Activated CD4-positive, CD25-positive, alpha-beta regulatory T cell treated with anti-CD3 and anti-CD28 coated beads, Interleukin-2, amount 50 U/mL, for 24 hours (primary cell): ENCODE measurements at regions not wholly inside any gene's neighbourhood (a gene's known extent, or its start where the extent isn't known, plus 50 kb on each side); places are given as distances from the start of the nearest gene placed in this dataset.

Source experiments
- ATAC-seq, 2 donors: fragments of 150-1000 bp; cut with Tn5 transposase; one replicate each; pipeline ENCODE4 v1.10.0; 2021; ENCODE audit warnings: mild to moderate bottlenecking in 1 of 2, moderate library complexity in 1 of 2

DNA sequence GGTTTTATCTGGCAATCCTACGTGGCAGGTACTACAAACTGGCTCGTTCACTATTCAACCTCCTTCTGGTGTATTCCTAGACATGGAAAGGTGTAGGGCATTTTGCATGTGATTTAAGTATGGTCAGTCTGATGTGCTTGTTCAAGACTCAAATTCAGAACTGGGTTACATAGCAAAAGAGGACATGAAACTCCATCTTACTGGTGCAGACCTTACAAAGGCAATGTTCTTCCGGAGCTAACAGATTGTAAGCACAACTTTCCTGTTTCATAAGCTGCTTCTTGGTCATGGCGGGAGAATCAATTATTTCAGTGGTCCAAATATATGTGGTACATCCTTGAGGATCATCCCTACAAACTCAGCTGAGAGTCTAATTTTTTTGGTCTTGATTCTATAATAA, 703.4 kb downstream of the EPM2A start:
- no peak for ATAC-seq

DNA sequence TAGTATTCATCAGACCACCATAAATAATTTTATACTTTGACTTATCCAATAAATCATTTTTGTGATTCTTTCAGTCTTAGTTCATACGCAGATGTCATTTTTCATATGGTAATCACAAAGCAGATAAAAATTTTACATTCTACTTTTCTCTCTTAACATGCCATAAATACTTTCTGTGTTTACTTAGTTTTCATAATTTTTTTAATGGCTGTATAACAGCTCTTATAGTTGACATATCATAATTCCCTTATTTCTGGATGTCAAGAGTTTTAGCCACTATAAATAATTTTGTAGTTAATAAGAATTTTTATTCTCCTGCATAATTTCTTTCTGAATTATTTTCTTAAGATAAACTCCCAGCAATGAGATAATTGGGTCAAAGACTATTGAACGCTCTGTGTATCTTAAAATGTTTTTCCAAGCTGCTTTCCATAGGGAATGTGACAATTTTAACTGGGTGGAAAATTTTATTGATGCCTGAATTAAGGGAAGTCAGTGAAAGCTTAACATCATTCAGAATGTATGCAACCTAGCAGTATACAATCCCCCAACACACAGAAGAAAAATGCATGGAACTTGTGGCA, 702.7 kb downstream of the EPM2A start:
- no peak for ATAC-seq

DNA sequence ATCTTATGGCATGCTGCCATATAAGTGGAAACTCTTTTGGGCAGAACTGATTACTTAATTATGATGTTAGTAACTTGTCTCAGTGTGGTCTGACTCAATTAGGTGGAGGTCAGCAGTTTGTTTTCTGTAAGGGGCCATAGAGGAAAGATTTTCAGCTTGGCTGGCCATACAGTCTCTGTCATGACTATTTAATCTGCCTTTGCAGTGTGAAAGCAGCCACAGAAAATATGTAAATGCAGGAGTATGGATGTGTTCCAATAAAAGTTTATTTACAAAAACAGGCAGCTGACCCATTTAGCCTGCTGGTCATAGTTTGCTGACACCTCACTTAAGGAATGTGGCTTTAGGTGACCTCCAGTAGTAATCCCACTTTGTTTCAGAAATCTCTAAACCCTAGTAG, 700.7 kb downstream of the EPM2A start:
- ATAC-seq = no peak

DNA sequence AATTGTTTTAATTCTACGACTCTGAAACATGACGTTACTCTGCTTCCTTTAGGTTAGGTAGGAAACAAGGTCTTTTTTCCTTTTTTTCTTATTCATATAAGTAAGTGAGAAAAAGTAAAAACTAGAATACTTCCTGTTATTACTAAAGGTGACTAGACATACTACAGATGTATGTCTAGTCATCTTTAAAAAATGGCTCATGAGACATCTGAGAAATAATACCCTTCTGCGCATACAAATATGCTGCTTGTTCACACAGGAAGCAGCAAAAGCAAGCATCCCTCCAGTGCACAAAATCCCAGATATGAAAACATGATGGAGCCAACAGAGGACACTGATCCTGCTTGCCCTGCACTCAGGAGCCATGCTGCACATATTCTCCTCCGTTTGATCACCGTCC, 699.1 kb downstream of the EPM2A start:
- ATAC-seq = no peak

DNA sequence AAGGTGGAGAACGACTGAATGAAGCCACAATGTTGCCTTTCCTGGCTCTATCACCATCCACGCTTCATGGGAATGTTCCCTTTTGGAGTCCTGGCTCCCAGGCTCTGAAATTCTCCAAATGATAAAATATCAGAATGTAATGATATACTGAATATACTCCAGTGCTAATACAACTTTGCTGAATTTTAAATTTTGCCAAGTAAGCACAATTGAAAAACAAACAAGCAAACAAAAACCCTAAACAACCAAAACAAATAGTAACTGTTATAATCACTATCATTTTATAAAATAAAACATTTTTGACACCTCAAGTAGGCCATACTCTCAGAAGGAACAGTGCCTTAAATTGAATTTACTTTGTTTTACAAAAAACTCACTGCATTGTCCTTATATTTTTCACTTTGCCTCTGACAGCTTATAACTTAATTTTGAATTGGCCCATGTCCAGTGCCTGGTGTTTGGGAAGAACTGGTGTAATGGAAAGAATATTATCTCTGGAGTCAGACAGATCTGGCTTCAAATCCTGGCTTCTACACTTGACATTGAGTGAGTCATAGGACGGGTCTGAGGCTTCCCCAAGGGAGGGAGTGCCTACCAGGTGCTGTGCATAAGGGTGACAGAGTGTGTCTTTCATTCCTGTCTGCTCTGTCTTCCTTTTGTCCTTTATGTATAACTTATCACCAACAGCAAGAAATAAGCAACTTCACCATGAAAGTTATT, 698.3 kb downstream of the EPM2A start:
- no peak for ATAC-seq

DNA sequence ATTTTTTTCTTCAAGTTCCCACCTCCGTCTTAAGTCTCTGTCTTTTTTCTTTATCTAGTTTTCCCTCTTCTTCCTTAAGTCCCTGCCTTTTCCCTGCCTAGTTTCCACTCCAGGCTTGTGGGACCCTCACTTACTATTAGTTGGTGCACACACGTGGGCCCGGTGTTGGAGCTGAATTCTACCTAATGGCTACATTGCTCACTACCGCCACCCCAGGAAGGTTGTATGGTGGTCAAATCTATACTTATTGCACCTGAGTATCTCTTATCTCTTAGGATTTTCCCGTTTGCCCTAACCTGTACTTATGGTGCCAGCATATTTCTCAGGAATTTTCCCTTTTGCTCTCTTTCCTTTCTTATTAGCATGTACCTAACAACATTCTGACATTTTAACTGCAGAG, 692.8 kb downstream of the EPM2A start:
- no peak for ATAC-seq

DNA sequence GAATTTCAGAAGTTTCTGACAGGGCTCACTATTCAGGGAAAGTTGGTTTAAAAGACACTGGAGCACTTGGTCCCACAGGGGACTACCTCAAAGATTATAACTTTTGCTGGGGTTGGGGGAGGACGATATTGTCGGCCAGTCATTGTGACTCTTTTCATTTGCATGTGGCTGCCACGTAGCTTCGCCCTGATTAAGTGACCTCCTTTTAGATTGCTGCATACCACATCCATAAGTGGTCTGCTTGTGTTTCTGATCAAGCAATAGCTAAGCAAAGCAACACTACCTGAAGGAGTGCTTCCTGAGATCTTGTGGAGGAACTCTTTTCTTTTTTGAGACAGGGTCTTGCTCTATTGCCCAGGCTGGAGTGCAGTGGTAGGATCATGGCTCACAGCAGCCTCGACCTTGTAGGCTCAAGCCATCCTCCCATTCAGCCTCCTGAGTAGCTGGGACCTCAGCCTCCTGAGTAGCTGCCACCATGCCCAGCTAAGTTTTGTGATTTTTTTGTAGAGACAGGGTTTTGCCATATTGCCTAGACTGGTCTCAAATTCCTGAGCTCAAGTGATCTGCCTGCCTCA, 691.3 kb downstream of the EPM2A start:
- ATAC-seq = no peak

DNA sequence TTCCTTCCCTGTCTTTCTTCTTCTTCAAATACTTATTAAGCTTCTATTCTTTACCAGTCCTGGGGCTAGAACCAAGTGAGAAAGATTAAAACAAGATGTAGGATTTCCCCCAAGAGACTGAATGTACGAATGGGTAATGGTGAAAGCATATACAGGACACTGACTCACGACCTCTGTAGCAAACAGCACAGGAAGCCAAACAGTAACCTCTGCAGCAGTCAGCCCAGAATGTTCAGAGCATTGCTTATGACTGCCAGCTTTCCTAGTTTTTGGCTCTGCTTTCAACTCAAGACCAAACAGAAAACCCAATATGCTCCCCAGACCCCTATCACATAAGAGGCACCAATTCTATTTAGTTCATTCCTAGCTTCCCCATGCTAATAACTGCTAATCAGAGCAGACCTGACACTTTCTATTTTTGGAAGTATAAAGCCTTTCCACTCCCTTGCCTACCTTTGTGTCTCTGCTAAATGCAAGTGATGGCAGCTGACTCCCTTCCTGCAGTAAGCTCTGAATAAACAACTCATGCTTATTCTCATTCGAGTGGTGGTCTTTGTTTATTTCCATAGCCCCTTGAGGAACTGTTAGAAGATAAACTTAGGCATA, 690.6 kb downstream of the EPM2A start:
- ATAC-seq = peak in 1 of 2 donors; percentile 36

DNA sequence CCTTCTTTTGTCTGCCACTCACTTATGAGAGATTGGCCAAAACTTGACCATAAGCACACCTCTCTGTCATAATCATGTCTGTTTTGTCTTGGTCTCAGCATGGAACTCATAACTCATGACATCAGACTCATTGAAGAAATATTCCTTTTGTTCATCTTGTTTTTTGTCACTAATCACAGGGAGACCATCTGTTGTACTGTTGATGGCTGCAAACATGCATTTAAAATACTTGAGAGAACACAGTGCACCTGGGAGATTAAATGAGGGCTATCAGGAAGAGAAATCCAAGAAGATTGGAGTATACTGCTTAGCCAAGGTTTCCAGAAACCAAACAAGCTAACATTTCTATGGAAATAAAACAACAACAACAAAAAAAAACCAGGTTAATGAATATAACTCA, 689.7 kb downstream of the EPM2A start:
- no peak for ATAC-seq

DNA sequence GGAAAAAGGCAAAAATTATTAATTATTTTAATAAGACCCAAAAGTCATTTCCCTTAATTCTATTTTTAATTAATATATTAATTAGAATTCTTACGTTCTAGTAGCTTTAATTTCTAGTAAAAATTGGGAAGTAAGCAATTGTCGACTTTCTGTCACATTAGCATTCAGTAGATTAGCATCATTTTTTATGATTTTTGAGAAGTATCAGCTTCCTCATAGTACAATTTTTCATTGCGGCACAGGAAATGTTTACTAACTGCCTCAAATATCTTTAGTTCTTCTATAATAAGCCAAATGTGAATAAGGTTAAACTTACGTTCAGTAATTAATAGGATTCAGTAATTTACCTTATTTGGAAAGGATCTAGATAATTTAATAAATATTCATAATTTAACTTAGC, 687.4 kb downstream of the EPM2A start:
- ATAC-seq = no peak

DNA sequence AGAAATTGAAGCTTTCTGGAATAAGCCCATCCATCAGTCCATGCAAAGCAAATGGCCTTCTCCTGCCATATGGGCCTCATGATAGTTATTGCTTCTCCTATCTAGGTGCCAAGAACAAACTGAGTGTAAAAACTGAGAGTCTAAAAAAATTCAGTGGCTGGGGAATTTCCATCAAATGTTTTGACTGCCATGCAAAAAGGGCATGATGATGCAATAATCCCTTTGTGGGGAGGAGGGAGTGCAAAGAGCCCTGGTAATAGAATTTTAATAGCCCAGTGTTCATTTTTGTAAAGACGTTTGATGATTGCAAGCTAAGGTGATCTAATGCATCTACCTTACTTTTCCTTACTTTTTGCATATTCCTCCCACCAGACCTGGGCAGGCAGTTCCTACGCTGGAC, 683.7 kb downstream of the EPM2A start:
- ATAC-seq = no peak

DNA sequence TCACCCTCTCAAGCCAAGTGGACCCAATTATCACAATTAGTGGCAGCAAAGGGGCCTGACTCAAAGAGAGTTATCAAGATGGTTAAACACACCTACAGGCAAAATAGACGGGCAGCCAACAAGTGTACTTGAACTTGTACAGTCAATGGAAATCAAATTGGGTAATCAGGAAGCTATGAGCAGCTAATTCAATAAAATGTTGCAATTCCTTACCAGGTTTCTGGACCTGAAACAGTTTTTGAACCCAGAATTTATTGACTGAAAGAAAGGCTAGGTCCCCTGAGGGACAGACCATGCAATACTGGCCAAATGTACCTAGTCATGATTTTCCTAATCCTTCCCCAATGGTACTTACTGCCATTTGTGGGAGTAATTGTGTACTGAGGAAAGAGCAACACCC, 679.8 kb downstream of the EPM2A start:
- no peak for ATAC-seq

DNA sequence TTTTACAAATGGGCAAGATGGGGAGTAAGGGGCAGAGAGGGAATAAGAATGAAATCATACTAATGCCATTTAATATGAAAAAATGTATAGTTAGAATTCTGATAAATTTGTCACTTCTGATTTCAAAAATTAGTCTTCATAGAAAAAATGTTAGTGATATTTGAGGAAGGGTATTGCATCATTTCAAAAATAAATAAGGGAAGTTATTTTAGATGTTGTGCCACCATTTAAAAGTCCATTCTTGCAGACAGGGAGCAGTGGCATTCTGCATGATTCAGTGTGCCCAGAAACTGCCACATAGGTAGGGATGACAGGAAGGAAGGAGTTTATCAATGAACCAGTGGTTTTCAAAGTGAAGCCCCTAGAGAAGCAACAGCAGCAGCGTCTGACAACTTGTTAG, 674.6 kb downstream of the EPM2A start:
- no peak for ATAC-seq

DNA sequence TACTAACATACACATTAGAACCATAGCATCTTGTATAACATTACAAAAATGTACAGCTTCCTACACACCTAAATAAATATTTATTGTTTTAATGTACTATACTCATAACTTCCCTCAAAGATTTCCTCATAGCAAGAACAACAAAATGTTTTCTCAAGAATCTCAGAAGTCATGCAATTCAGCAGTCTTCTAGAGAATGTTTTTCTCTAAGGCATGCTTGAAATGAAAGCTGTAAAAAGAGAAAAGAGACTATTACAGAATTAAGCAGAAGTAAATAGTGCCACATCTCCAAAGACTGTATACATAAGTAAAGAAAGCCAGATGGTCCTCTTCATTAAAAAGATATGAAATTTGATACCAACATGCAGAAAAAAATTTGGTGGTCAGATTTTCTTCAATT, 672.2 kb downstream of the EPM2A start:
- ATAC-seq = no peak

DNA sequence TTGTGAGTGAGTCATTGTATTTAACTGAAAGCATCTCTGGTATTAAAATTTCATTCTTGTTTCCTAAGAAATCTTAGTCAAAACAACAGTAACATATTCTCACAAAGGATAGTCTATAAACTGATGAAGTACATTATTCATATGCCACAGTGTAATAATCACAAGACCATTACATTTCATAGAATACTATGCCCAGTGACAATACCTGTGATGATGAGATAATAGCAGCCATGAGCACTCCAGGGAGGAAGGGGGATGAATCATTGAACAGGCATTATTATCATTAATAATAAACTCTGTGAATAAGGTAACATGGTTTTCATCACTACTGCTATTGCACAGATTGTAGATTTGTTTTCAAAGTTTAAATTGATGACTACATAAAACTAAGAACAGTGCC, 667.9 kb downstream of the EPM2A start:
- no peak for ATAC-seq

DNA sequence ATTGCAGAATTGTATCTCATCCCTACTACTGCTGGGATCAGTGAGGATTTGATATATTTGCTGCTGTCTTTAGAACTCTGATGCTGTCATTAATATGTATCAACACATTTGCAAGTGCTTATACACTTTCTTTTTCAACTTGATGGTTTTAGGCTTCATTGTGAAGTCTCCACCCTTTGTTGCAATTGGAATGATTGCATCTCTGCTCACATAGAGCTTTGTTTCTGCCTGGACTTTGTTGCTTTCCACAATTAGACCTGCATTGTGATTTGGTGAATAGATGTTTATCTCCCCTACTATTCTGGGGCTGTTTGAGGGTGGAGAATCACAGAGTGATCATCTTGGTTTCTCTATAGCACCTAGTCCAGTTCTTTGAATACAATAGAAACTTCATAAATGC, 666.7 kb downstream of the EPM2A start:
- ATAC-seq = no peak

DNA sequence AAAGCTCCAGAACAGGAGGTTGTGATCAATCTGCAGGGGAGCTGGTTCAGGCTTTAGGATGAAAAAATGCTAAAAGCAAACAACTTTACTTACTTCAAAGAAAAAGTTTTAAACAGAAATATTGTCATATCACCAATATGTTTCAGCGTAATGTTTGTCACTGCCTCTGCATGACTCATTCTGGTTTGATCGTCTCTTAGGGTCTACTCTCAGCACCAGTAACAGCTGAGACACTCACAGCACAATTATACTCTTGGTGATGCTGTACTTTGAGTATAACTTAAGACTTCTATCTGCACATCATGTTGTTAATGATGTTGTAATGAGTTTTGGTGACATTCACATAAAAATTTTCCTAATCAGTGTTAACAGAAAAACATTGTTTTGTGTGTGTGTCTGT, 665.4 kb downstream of the EPM2A start:
- no peak for ATAC-seq

DNA sequence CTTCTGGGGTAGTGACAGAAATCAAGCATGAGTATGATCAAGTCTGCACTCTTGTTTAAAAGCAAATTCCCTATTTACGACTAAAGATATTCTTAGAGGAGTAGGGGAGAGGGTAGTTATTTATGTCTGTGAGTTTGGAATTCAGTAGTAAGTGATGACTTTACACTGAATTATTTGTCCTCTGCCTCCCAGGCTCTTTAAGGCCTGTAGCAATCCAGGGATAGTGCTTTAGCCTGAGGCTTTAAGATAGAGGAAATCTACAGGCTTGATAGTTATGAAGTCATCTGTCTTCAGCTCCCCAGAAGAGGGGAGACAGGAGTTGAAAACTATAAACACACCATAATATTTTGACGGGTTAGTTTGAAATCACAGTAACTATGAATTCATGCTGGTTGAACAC, 664.5 kb downstream of the EPM2A start:
- ATAC-seq = no peak

DNA sequence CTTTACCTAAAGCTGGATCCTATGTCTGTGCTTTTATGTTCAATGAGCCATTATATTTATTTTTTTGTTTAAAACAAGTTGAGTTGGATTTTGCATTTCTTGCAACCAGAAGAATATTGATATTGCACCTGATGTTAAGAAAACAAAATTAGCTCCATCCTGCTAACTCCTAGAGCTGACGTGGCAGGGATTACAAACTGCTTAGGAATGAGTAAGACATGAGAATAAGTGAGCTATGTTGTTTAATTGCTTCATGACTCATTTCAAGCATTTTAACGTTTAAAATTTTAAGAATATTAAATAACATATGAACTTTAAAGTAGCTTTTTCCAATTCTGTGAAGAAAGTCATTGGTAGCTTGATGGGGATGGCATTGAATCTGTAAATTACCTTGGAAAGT, 663.5 kb downstream of the EPM2A start:
- ATAC-seq = no peak

DNA sequence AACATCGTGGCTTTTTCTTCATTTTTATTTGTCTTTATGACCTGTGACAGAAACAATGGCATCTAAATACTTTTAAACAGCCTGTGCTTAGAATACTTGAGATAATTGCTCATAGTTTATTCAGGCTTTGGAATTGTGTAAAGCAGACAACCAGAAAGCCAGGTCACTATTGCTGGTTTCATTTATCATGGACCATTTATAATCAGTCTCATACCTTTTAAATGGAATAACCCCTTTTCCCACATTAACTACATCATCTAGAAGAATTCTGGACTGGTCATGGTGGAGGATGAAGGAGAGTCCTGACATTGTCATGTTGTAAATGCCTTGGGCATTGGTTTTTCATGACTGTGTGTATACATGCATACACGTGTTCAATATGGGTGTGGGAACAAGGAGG, 661.5 kb downstream of the EPM2A start:
- no peak for ATAC-seq

DNA sequence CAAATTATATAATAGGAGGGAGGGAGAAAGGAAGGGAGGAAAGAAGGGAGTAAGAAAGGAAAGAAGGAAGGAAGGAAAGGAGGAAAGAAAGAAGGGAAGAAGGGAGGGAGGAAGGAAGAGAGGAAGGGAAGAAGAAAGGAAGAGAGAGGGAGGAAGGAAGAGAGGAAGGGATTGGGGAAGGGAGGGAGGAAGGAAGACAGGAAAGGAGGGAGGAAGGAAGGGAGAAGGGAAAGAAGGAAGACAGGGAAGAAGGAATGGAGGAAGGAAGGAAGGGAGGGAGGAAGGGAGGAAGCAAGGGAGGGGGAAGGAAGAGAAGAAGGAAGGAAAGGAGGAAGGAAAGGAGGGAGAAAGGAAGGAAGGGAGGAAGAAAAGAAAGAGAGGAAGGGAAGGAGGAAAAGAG, 660.5 kb downstream of the EPM2A start:
- ATAC-seq = no peak

DNA sequence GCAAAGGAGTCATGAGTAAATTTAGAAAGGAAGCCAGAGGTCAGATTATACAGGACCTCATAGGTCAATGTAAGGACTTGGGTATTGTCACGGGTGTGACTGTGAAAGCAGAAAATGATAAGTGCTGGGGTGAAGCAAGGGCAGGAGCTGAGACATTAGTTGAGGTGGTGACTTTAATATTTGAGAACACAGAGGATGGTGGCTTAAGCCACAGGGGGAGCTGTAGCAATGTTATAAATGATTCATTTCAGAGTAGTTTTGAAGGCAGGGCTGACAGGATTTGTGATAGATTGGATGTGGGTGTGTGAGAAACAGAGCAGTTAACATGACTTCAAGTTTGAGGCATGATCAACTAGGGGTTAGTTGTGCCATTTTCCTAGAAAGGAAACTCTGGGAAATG, 659.9 kb downstream of the EPM2A start:
- no peak for ATAC-seq

DNA sequence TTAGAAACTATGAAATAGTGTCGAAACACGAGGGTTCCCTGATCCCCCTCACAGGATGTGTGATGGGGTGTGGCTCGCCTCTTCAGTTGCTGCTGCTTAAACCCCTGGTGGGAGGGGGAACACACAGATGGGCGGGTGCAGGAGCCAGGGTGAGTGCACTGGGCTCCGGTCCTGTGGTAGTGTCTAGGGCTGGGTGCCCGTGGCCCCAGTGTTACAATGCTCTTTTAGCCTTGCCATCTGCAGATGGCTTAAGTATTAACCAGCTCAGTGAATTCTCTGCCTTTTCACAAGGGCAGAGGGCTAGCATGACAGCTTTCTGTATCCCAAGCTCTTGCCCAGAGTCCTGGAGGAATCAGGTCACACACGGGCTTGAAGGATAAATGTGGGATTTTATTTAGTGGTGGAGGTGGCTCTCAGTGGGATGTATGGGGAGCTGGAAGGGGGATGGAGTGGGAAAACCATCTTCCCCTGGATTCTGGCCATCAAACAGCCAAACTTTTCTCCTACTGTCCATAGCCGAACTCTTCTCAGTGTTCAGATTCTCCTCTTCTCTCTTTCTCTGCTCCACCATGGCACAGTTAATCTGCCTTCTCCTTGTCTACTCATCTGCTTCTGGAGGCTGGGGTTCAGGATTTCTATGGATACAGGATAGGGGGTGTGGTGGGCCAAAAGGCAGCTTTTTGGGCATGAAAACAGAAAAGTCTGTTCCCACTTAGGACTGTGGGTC, 659.0 kb downstream of the EPM2A start:
- no peak for ATAC-seq

DNA sequence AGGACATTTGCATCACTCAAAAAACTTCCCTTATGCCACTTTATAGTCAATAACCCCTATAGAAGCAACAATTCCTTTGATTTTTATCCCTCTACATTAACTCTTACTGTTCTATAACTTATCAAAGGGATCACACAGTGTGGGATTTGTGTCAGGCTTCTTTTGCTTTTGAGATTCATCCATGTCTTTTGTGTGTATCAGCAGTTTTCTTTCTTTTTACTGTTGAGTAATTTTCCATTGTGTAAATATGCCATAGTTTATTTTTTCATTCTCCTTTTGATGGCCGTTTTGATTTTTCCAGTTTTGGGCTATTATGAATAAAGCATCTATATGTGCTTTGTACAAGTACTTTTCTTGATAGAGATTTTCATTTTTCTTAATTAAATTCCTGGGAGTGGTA, 657.9 kb downstream of the EPM2A start:
- no peak for ATAC-seq
